Esophagus muscularis mucosa (tissue), 4 donors: ENCODE measurements at regions not wholly inside any gene's neighbourhood (a gene's known extent, or its start where the extent isn't known, plus 50 kb on each side); places are given as distances from the start of the nearest gene placed in this dataset.

Experiments used
- CTCF ChIP-seq, 3 experiments: fragments of 200-600 bp in 2 of 3; fragments of 450-650 bp in 1 of 3; sonication (generic) in 2 of 3; IDR thresholded peaks; one replicate each; pipeline ENCODE4 v1.5.1; 2017 to 2019; ENCODE audit warnings: antibody characterized with exemption in 3 of 3, mild to moderate bottlenecking in 2 of 3, moderate library complexity in 1 of 3
- EP300 ChIP-seq: sonication (generic); formaldehyde crosslinking; IDR thresholded peaks from one replicate; pipeline ENCODE4 v1.6.1; 2017; ENCODE audit warnings: antibody characterized with exemption
- POLR2A ChIP-seq: fragments of 450-650 bp; IDR thresholded peaks from one replicate; pipeline ENCODE4 v1.6.1; 2017; ENCODE audit warnings: antibody characterized with exemption, moderate library complexity, mild to moderate bottlenecking, low read depth
- POLR2AphosphoS5 ChIP-seq, 2 donors: sonication (generic); formaldehyde crosslinking; IDR thresholded peaks; one replicate each; pipeline ENCODE4 v1.6.1; 2017; ENCODE audit warnings: antibody characterized with exemption in 2 of 2

GRCh38 chr3:34008191-34008590 lies 209.8 kb downstream of the PDCD6IP start:
- no peak for TF ChIP-seq CTCF (IDR thresholded peaks at IDR 0.05)
- TF ChIP-seq POLR2A, result no peak
- TF ChIP-seq EP300, result no peak
- TF ChIP-seq POLR2AphosphoS5 (IDR thresholded peaks at IDR 0.05), result no peak
